ENCODE measurements at regions not wholly inside any gene's neighbourhood (a gene's known extent, or its start where the extent isn't known, plus 50 kb on each side); places are given as distances from the start of the nearest gene placed in this dataset.
"Not testable (repeated sequence)": the region's sequence is repeated elsewhere in the genome, so short reads cannot be mapped to it uniquely, and the experiment has no call there.

GRCh38 chr4:159859656-159860148, 756.8 kb downstream of the RAPGEF2 start:
- Histone ChIP-seq H3K36me3 (no peaks in the 10 kb centered on the region), H3K4me1 (no peaks in the 10 kb centered on the region), H3K9me3 (no peaks in the 10 kb centered on the region), H3K27me3 (no peaks in the 10 kb centered on the region), H3K4me3 (no peak overlapping the region), H3K27ac (replicated peaks in 1 of 4) (no peak overlapping the region)
- 91% methylated on average over 4 of the region's 4 CpGs for WGBS
- TF ChIP-seq EP300 (IDR thresholded peaks at IDR 0.05) = no peak
- TF ChIP-seq POLR2A (IDR thresholded peaks at IDR 0.05; ENCODE audit: low read depth) = no peak
- TF ChIP-seq POLR2AphosphoS5 (IDR thresholded peaks at IDR 0.05) = no peak
- no peak for TF ChIP-seq CTCF (IDR thresholded peaks at IDR 0.05)
- no peak for DNase-seq (ENCODE audit: extremely low spot score)
- intact Hi-C loops (cut with DNase I) = no loop called here

- intact Hi-C loops (cut with DNase I) = no loop called here
- no peak for DNase-seq (ENCODE audit: extremely low spot score)
- Histone ChIP-seq H3K27me3 (no peaks in the 10 kb centered on the region), H3K4me1 (no peaks in the 10 kb centered on the region), H3K9me3 (no peaks in the 10 kb centered on the region), H3K4me3 (no peak overlapping the region), H3K27ac (replicated peaks in 1 of 4) (no peak overlapping the region), H3K36me3 (no peaks in the 10 kb centered on the region)
- TF ChIP-seq POLR2A (IDR thresholded peaks at IDR 0.05; ENCODE audit: low read depth) (no peak), EP300 (IDR thresholded peaks at IDR 0.05) (no peak)
- WGBS = 79% methylated on average over 3 of the region's 3 CpGs
Measured at GRCh38 chr4:159860945-159861344, 758.1 kb downstream of the RAPGEF2 start.

- Histone ChIP-seq H3K4me1 (no peaks in the 10 kb centered on the region), H3K27me3 (no peaks in the 10 kb centered on the region), H3K27ac (replicated peaks in 1 of 4) (no peak overlapping the region), H3K4me3 (no peak overlapping the region), H3K36me3 (no peaks in the 10 kb centered on the region), H3K9me3 (no peaks in the 10 kb centered on the region)
- 74% methylated on average over 3 of the region's 3 CpGs for WGBS
- DNase-seq (ENCODE audit: extremely low spot score) = no peak
- intact Hi-C loops (cut with DNase I) = no loop called here
- no peak for TF ChIP-seq EP300 (IDR thresholded peaks at IDR 0.05)
- no peak for TF ChIP-seq CTCF (IDR thresholded peaks at IDR 0.05)
- TF ChIP-seq POLR2AphosphoS5 (IDR thresholded peaks at IDR 0.05) = no peak
- TF ChIP-seq POLR2A (IDR thresholded peaks at IDR 0.05; ENCODE audit: low read depth) = no peak
Measured at GRCh38 chr4:159864337-159864736, 761.5 kb downstream of the RAPGEF2 start.

GRCh38 chr4:159867673-159868072, 764.8 kb downstream of the RAPGEF2 start:
- intact Hi-C loops (cut with DNase I) = no loop called here

GRCh38 chr4:159868936-159869335, 766.1 kb downstream of the RAPGEF2 start:
- H3K4me1 ChIP-seq; H3K36me3 ChIP-seq; H3K27ac ChIP-seq (replicated peaks in 1 of 4); H3K27me3 ChIP-seq; H3K9me3 ChIP-seq; intact Hi-C loops (cut with DNase I); DNase-seq (ENCODE audit: extremely low spot score); H3K4me3 ChIP-seq: not testable (repeated sequence)
- 100% methylated on average over 2 of the region's 23 CpGs for WGBS

More at GRCh38 chr4:159867673-159868072, 764.8 kb downstream of the RAPGEF2 start:
- H3K4me3 ChIP-seq = no peak overlapping the region
- H3K27me3 ChIP-seq = no peaks in the 10 kb centered on the region
- H3K36me3 ChIP-seq = no peaks in the 10 kb centered on the region
- DNase-seq (ENCODE audit: extremely low spot score) = no peak
- no peaks in the 10 kb centered on the region for H3K4me1 ChIP-seq
- H3K9me3 ChIP-seq = no peaks in the 10 kb centered on the region
- 94% methylated on average over 1 of the region's 1 CpG for WGBS
- no peak overlapping the region for H3K27ac ChIP-seq (replicated peaks in 1 of 4)
- no peak for TF ChIP-seq EP300 (IDR thresholded peaks at IDR 0.05)
- TF ChIP-seq CTCF (IDR thresholded peaks at IDR 0.05) = no peak
- TF ChIP-seq POLR2A (IDR thresholded peaks at IDR 0.05; ENCODE audit: low read depth) = no peak
- no peak for TF ChIP-seq POLR2AphosphoS5 (IDR thresholded peaks at IDR 0.05)

GRCh38 chr4:159871141-159871540, 768.3 kb downstream of the RAPGEF2 start:
- 85% methylated on average over 1 of the region's 1 CpG for WGBS
- TF ChIP-seq CTCF (IDR thresholded peaks at IDR 0.05) (no peak), POLR2AphosphoS5 (IDR thresholded peaks at IDR 0.05) (no peak), POLR2A (IDR thresholded peaks at IDR 0.05; ENCODE audit: low read depth) (no peak), EP300 (IDR thresholded peaks at IDR 0.05) (no peak)
- no peak overlapping the region for H3K4me3 ChIP-seq
- no peak for DNase-seq (ENCODE audit: extremely low spot score)
- intact Hi-C loops (cut with DNase I) = no loop called here
- no peak overlapping the region for H3K27ac ChIP-seq (replicated peaks in 1 of 4)
- H3K27me3 ChIP-seq = no peaks in the 10 kb centered on the region
- H3K9me3 ChIP-seq = no peaks in the 10 kb centered on the region
- H3K4me1 ChIP-seq = no peaks in the 10 kb centered on the region
- H3K36me3 ChIP-seq = no peaks in the 10 kb centered on the region

Data from esophagus muscularis mucosa (tissue), 4 donors.